ENCODE measurements at regions not wholly inside any gene's neighbourhood (a gene's known extent, or its start where the extent isn't known, plus 50 kb on each side); places are given as distances from the start of the nearest gene placed in this dataset.

DNA sequence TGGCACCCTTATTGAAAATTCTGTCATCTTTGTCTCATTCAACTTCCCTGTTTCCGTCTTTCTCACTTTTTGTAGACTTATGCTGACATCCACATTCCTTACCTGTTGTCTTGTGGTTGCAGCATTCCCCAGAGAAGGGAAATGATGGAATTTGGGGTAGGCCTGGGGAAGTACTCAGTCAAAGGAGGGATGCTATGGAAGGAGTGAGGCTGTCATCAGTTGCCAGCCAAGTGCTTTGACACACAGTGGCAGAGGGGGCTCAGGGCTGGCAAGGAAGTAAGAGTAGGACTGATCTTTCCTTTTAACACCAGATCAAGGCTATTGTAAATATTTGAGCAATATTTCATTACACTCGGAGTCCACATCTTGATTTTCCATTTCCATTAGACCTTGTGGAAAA is 64.4 kb downstream of the RPLP1 start:
- TF ChIP-seq POLR2A (IDR thresholded peaks at IDR 0.05; ENCODE audit: low read depth, low read length) (no peak), SPI1 (IDR thresholded peaks at IDR 0.05; ENCODE audit: low read depth, low read length) (no peak)
